DND-41 (cell line): ENCODE measurements at regions not wholly inside any gene's neighbourhood (a gene's known extent, or its start where the extent isn't known, plus 50 kb on each side); places are given as distances from the start of the nearest gene placed in this dataset.

Source experiments
- ATAC-seq: fragments of 200-7000 bp; cut with Tn5 transposase; 3 replicates; pipeline ENCODE4 v1.9.1; 2021; ENCODE audit warnings: low read depth; ENCODE audit not compliant: insufficient read depth
- DNase-seq: peaks from one replicate; pipeline ENCODE4 v3.0.0-alpha.2; 2020
- H2AFZ ChIP-seq: 2 replicates; pipeline ENCODE4 v1.6.0; 2012; ENCODE audit warnings: low read depth, low read length
- H3K27ac ChIP-seq: 2 replicates; pipeline ENCODE4 v1.5.1; 2012; ENCODE audit warnings: low read length, inconsistent platforms
- H3K27me3 ChIP-seq: fragments of 200-600 bp; sonication (generic); 2 replicates; pipeline ENCODE4 v1.6.0; 2012; ENCODE audit warnings: low read length, mild to moderate bottlenecking, inconsistent platforms; ENCODE audit not compliant: insufficient read depth, poor library complexity
- H3K36me3 ChIP-seq: 2 replicates; pipeline ENCODE4 v1.5.1; 2012; ENCODE audit warnings: low read length, inconsistent platforms; ENCODE audit not compliant: insufficient read depth
- H3K4me1 ChIP-seq: 2 replicates; pipeline ENCODE4 v1.5.1; 2012; ENCODE audit warnings: mild to moderate bottlenecking, low read length; ENCODE audit not compliant: insufficient read depth
- H3K4me2 ChIP-seq: 2 replicates; pipeline ENCODE4 v1.6.0; 2012; ENCODE audit warnings: mild to moderate bottlenecking, moderate library complexity, low read length, inconsistent platforms; ENCODE audit not compliant: insufficient read depth
- H3K4me3 ChIP-seq, 2 experiments: fragments of 200-600 bp in 1 of 2; shearing (Covaris generic) in 1 of 2; 2 replicates each; pipeline ENCODE4 v1.5.1; 2012 to 2016; ENCODE audit warnings: inconsistent platforms in 2 of 2, low read length in 2 of 2, mild to moderate bottlenecking in 2 of 2, low read depth in 1 of 2, moderate library complexity in 1 of 2
- H3K79me2 ChIP-seq: 2 replicates; pipeline ENCODE4 v1.6.0; 2012; ENCODE audit warnings: low read length, inconsistent platforms; ENCODE audit not compliant: insufficient read depth
- H3K9ac ChIP-seq: 2 replicates; pipeline ENCODE4 v1.6.0; 2012; ENCODE audit warnings: low read depth, mild to moderate bottlenecking, inconsistent platforms, low read length, moderate library complexity
- H3K9me3 ChIP-seq: 2 replicates; pipeline ENCODE4 v1.5.1; 2012; ENCODE audit warnings: low read length, moderate library complexity, mild to moderate bottlenecking, inconsistent platforms; ENCODE audit not compliant: insufficient read depth, severe bottlenecking
- H4K20me1 ChIP-seq: 2 replicates; pipeline ENCODE4 v1.6.0; 2012; ENCODE audit warnings: low read length; ENCODE audit not compliant: insufficient read depth
- EZH2 ChIP-seq: IDR thresholded peaks from 3 replicates; pipeline ENCODE4 v1.6.1; 2012; ENCODE audit warnings: borderline replicate concordance, low read depth, mild to moderate bottlenecking, moderate library complexity, low read length, inconsistent platforms; ENCODE audit not compliant: severe bottlenecking
- TF ChIP-seq, protein P1 (sequence below): IDR thresholded peaks from 2 replicates; pipeline ENCODE4 v1.5.1; 2012; ENCODE audit warnings: borderline replicate concordance, low read length, moderate library complexity, mild to moderate bottlenecking; ENCODE audit not compliant: poor library complexity, severe bottlenecking; ENCODE audit errors: extremely low read depth

DNA sequence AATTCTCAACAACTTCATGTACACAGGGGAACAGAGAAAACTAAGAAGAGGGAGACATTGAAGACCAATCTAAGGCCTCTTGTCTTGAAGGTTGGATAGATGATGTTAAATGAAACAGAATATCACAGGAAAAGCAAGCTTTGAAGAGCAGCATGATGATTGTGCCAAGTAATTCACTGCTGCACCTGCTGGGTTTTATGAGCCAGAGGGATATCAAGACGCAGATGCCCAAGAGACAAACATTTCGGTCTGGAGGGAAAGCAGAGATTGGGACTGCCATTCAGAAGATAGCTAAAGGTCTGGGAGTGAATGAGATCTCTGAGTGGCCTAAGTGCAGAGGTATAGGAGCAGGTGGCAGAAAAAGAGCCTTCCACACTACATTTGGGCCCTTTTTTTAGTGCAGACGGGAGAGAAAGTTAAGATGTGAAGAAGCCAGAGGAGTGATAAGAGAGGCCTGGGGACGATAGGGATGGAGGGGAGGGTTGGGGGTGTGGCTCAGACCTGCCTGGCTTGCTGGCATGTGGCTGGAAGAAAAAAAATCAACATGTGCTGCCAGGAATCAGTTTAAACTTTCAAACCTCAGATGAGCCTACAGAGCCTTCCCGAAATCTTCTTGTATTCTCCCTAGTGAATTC, 200.6 kb downstream of the AEBP2 start:
- TF ChIP-seq, protein P1, sequence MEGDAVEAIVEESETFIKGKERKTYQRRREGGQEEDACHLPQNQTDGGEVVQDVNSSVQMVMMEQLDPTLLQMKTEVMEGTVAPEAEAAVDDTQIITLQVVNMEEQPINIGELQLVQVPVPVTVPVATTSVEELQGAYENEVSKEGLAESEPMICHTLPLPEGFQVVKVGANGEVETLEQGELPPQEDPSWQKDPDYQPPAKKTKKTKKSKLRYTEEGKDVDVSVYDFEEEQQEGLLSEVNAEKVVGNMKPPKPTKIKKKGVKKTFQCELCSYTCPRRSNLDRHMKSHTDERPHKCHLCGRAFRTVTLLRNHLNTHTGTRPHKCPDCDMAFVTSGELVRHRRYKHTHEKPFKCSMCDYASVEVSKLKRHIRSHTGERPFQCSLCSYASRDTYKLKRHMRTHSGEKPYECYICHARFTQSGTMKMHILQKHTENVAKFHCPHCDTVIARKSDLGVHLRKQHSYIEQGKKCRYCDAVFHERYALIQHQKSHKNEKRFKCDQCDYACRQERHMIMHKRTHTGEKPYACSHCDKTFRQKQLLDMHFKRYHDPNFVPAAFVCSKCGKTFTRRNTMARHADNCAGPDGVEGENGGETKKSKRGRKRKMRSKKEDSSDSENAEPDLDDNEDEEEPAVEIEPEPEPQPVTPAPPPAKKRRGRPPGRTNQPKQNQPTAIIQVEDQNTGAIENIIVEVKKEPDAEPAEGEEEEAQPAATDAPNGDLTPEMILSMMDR, result no peak
- no peak for TF ChIP-seq EZH2
- Histone ChIP-seq H3K27me3 (no peaks in the 10 kb centered on the region), H3K9ac (no peak overlapping the region), H3K9me3 (no peaks in the 10 kb centered on the region), H3K27ac (no peak overlapping the region), H3K4me1 (no peaks in the 10 kb centered on the region), H4K20me1 (no peaks in the 10 kb centered on the region), H3K4me2 (no peak overlapping the region), H3K79me2 (no peaks in the 10 kb centered on the region), H3K36me3 (no peaks in the 10 kb centered on the region), H2AFZ (no peak overlapping the region), H3K4me3 (no peak overlapping the region)
- DNase-seq (no peak), ATAC-seq (no peak)

DNA sequence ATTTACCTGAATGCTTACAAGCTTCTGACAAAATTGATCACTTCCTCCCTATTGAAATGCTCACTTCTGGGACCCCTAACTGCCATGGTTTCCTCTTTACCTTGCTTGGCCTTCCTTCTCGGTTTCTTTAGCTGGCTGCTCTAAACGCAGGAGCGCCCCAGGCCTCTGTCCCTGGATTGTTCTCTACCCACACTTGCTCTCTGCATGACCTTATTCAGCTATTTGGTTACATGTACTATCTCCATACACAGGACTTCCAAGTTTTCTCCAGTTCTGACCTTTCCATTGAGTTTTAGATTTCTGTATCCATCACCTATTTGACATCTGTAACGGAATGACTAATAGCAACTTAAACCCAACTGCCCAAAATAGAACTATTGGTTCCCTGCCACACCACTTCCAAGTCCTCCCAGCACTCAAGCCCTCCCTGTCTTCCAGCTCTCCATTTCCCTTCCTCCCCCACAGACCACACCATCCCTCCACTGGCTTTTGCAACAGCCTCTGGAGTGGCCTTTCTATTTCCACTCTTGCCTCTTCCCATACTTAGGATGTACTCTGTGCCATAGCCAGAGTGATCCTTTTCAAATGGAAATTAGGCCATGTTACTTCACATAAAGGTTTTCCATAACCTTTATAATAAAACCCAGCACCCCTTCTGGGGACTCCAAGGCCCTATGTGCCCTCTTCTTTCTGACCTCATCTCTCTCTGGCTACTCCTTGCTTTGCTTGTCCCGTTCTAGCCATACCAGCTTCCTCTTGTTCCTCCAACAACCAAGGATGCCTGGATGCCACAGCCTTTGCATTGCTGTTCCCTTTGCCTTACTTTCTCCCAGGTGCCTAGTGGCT, 202.2 kb downstream of the AEBP2 start:
- H3K4me3 ChIP-seq, result no peak overlapping the region
- H3K27me3 ChIP-seq, result no peaks in the 10 kb centered on the region
- TF ChIP-seq, protein P1, result no peak
- no peak for TF ChIP-seq EZH2
- no peaks in the 10 kb centered on the region for H3K4me1 ChIP-seq
- no peaks in the 10 kb centered on the region for H3K79me2 ChIP-seq
- no peak overlapping the region for H2AFZ ChIP-seq
- no peaks in the 10 kb centered on the region for H3K36me3 ChIP-seq
- ATAC-seq (no peak), DNase-seq (no peak)
- H3K9ac ChIP-seq, result no peak overlapping the region
- no peaks in the 10 kb centered on the region for H3K9me3 ChIP-seq
- H4K20me1 ChIP-seq, result no peaks in the 10 kb centered on the region
- no peak overlapping the region for H3K27ac ChIP-seq
- H3K4me2 ChIP-seq, result no peak overlapping the region

- DNase-seq, result no peak
- Histone ChIP-seq H2AFZ (no peak overlapping the region), H3K79me2 (no peaks in the 10 kb centered on the region), H3K27me3 (no peaks in the 10 kb centered on the region), H3K4me2 (no peak overlapping the region), H4K20me1 (no peaks in the 10 kb centered on the region), H3K4me1 (no peaks in the 10 kb centered on the region), H3K4me3 (no peak overlapping the region), H3K9ac (no peak overlapping the region), H3K36me3 (no peaks in the 10 kb centered on the region), H3K27ac (no peak overlapping the region), H3K9me3 (no peaks in the 10 kb centered on the region)
- ATAC-seq, result no peak; the same call in 2 of the 3 replicates
- no peak for TF ChIP-seq EZH2
- TF ChIP-seq, protein P1, result no peak
These were observed 203.1 kb downstream of the AEBP2 start for GRCh38 chr12:19642345-19642744.
